HG02840 (cell line): ENCODE measurements at regions not wholly inside any gene's neighbourhood (a gene's known extent, or its start where the extent isn't known, plus 50 kb on each side); places are given as distances from the start of the nearest gene placed in this dataset.
A peak's percentile ranks its signal among the peaks of the same experiment; 100 is the strongest.

ENCODE experiments used
- ATAC-seq: cut with Tn5 transposase; IDR thresholded peaks from one replicate; pipeline ENCODE4 v1.9.1; 2021; ENCODE audit warnings: mild to moderate bottlenecking, moderate library complexity, moderate number of reproducible peaks; ENCODE audit not compliant: unreplicated experiment, low FRiP score

GRCh38 chr5:153403470-153403869, 87.0 kb upstream of the GRIA1 start:
- ATAC-seq = no peak

- no peak for ATAC-seq
Measured at GRCh38 chr5:153404747-153405146, 85.7 kb upstream of the GRIA1 start.

- ATAC-seq = no peak
Measured at GRCh38 chr5:153421676-153422075, 68.8 kb upstream of the GRIA1 start.

- ATAC-seq = no peak
Measured at GRCh38 chr5:153425914-153426313, 64.6 kb upstream of the GRIA1 start.

- peak; percentile 67 for ATAC-seq
Measured at GRCh38 chr5:153429761-153430380, 60.6 kb upstream of the GRIA1 start.

- no peak for ATAC-seq
Measured at GRCh38 chr5:153432583-153432982, 57.9 kb upstream of the GRIA1 start.

- ATAC-seq = no peak
Measured at GRCh38 chr5:153437251-153437650, 53.2 kb upstream of the GRIA1 start.

- ATAC-seq = no peak
Measured at GRCh38 chr5:153439130-153439529, 51.3 kb upstream of the GRIA1 start.
